H1 (cell line): ENCODE measurements at regions not wholly inside any gene's neighbourhood (a gene's known extent, or its start where the extent isn't known, plus 50 kb on each side); places are given as distances from the start of the nearest gene placed in this dataset.

Source experiments
- CBX8 ChIP-seq: fragments of 300-800, 300-1000 bp; sonication (generic); IDR thresholded peaks from 2 replicates; pipeline ENCODE4 v1.7.1; 2016; ENCODE audit warnings: low read depth, low read length, borderline replicate concordance
- EGR1 ChIP-seq: IDR thresholded peaks from 2 replicates; pipeline ENCODE4 v1.6.1; 2011; ENCODE audit warnings: low read depth, low read length, borderline replicate concordance
- EP300 ChIP-seq, 2 experiments: IDR thresholded peaks; 1 replicate in 1 of 2; 2 replicates in 1 of 2; pipeline ENCODE4 v1.6.1; 2011 to 2012; ENCODE audit warnings: low read depth in 2 of 2, low read length in 2 of 2, mild to moderate bottlenecking in 2 of 2, borderline replicate concordance in 1 of 2, inconsistent platforms in 1 of 2, moderate library complexity in 1 of 2
- EZH2 ChIP-seq: fragments of 200-600 bp; sonication (generic); IDR thresholded peaks from 2 replicates; pipeline ENCODE4 v1.7.1; 2012; ENCODE audit warnings: low read depth, mild to moderate bottlenecking, moderate library complexity, low read length, inconsistent platforms; ENCODE audit not compliant: severe bottlenecking
- JUN ChIP-seq: IDR thresholded peaks from 2 replicates; pipeline ENCODE4 v1.6.1; 2011; ENCODE audit warnings: low read depth, mild to moderate bottlenecking, improper control_type of control experiment, low read length
- MAFK ChIP-seq: IDR thresholded peaks from 2 replicates; pipeline ENCODE4 v1.6.1; 2012; ENCODE audit warnings: low read depth, mild to moderate bottlenecking, improper control_type of control experiment, low read length
- NRF1 ChIP-seq: IDR thresholded peaks from 2 replicates; pipeline ENCODE4 v1.6.1; 2011; ENCODE audit warnings: mild to moderate bottlenecking, low read depth, low read length, improper control_type of control experiment
- POLR2A ChIP-seq, 2 experiments: IDR thresholded peaks; 1 replicate in 1 of 2; 2 replicates in 1 of 2; pipeline ENCODE4 v1.6.1; 2011; ENCODE audit warnings: low read depth in 2 of 2, low read length in 2 of 2, mild to moderate bottlenecking in 2 of 2; ENCODE audit errors: control extremely low read depth in 1 of 2
- RAD21 ChIP-seq, 2 experiments: IDR thresholded peaks in 1 of 2; conservative IDR thresholded peaks in 1 of 2; 2 replicates each; pipeline ENCODE4 v1.6.1; 2011; ENCODE audit warnings: low read depth in 2 of 2, low read length in 2 of 2, improper control_type of control experiment in 1 of 2, inconsistent platforms in 1 of 2, mild to moderate bottlenecking in 1 of 2, moderate library complexity in 1 of 2
- SP2 ChIP-seq: IDR thresholded peaks from 2 replicates; pipeline ENCODE4 v1.6.1; 2012; ENCODE audit warnings: mild to moderate bottlenecking, low read length, inconsistent platforms
- TEAD4 ChIP-seq: IDR thresholded peaks from 2 replicates; pipeline ENCODE4 v1.6.1; 2012; ENCODE audit warnings: low read depth, low read length, inconsistent platforms, mixed read lengths
- TF ChIP-seq, protein P1 (sequence below), 3 experiments: IDR thresholded peaks; 1 replicate in 2 of 3; 2 replicates in 1 of 3; pipeline versions ENCODE4 v1.5.1 to v1.6.1; 2011; ENCODE audit warnings: low read length in 3 of 3, mild to moderate bottlenecking in 3 of 3, inconsistent platforms in 2 of 3, low read depth in 1 of 3, moderate library complexity in 1 of 3; ENCODE audit not compliant: insufficient read depth in 1 of 3; ENCODE audit errors: control extremely low read depth in 1 of 3
- TF ChIP-seq, protein P2 (sequence below): IDR thresholded peaks from 2 replicates; pipeline ENCODE4 v1.6.1; 2012; ENCODE audit warnings: inconsistent platforms

DNA sequence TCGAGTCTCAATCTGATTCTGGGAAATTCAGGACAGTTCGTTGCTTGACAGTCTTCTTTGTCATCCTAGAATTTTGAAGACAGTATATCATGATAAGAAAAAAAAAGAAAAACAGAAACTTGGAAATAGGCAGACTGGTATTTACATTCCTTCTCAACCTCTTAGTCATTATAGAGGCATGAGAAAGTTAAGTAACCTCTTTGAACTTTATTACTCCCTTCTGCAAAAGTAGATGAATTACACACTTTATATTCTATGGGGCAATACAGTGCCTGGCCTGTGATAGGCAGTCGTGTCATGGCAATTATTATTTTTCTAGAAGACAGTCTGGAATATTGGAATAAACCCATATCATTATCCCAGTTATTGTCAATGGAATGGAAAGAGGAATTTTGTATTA is 828.9 kb downstream of the TLR4 start:
- TF ChIP-seq, protein P1, sequence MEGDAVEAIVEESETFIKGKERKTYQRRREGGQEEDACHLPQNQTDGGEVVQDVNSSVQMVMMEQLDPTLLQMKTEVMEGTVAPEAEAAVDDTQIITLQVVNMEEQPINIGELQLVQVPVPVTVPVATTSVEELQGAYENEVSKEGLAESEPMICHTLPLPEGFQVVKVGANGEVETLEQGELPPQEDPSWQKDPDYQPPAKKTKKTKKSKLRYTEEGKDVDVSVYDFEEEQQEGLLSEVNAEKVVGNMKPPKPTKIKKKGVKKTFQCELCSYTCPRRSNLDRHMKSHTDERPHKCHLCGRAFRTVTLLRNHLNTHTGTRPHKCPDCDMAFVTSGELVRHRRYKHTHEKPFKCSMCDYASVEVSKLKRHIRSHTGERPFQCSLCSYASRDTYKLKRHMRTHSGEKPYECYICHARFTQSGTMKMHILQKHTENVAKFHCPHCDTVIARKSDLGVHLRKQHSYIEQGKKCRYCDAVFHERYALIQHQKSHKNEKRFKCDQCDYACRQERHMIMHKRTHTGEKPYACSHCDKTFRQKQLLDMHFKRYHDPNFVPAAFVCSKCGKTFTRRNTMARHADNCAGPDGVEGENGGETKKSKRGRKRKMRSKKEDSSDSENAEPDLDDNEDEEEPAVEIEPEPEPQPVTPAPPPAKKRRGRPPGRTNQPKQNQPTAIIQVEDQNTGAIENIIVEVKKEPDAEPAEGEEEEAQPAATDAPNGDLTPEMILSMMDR (IDR thresholded peaks at IDR 0.05; ENCODE audit: control extremely low read depth in 1 of 3, insufficient read depth in 1 of 3, low read depth in 1 of 3, low read length in 3 of 3) = no peak
- TF ChIP-seq NRF1 (no peak), SP2 (no peak), CBX8 (no peak), EZH2 (no peak), EP300 (IDR thresholded peaks at IDR 0.05; ENCODE audit: borderline replicate concordance in 1 of 2, low read depth in 2 of 2, low read length in 2 of 2) (no peak), EGR1 (no peak), RAD21 (IDR thresholded peaks at IDR 0.05 in 1 of 2, conservative IDR thresholded peaks at IDR 0.05 in 1 of 2; ENCODE audit: low read depth in 2 of 2, low read length in 2 of 2) (no peak), POLR2A (IDR thresholded peaks at IDR 0.05; ENCODE audit: control extremely low read depth in 1 of 2, low read depth in 2 of 2, low read length in 2 of 2) (no peak), MAFK (no peak), JUN (no peak), TEAD4 (no peak)
- TF ChIP-seq, protein P2, sequence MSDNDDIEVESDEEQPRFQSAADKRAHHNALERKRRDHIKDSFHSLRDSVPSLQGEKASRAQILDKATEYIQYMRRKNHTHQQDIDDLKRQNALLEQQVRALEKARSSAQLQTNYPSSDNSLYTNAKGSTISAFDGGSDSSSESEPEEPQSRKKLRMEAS = no peak
